NCI-H187 (cell line): ENCODE measurements at regions not wholly inside any gene's neighbourhood (a gene's known extent, or its start where the extent isn't known, plus 50 kb on each side); places are given as distances from the start of the nearest gene placed in this dataset.

Source experiments
- DNase-seq, 2 experiments: peaks; one replicate each; lab custom pipeline; 2025; lab: John Stamatoyannopoulos, UW

DNA sequence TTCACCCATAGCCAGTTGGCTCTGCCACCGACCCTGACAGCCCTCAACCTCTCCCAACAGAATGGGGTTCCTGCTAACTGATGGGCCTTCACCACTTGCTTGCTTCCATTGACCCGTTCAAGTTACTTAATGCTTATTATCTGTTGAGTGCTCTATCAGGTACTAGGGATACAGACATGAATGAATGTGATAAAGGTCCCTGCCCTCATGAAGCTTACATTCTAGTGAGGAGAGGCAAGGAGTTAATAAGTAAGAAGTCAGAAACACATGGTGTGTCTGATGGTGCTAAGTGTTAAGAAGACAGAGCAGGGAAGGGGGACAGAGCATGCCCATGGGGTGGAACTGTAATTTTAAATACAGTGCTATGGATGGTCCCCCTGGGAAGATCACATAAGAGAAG, 107.5 kb upstream of the JUN start:
- DNase-seq: no peak

DNA sequence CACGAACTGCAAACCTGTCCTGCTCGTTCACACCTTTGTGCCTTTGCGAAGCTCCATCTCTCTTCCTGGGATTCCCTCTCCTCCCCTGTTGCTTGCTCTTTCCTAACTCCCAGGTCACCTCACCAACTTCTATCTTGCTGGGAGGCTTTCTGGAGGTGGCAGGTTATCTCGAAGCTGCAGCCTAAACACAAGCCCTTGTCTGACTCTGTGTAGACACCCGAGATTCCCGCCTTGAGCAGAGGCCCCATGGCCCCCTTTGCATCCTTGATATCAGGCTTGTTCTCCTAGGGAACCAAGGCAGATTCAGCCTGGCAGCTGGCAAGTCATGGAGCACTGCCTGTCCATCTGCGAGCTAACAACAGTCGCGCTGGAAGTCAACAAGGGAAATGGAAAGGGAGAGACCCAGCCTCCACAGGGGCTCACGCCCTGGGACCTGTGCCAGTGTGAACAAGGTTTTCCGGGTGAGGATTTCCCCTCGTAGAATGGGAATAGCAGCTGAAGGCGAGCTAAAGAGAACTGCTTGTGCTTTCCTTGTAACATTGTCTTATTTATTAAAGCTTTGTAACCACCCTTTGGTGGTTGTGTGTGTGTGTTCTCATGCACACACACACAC, 109.5 kb upstream of the JUN start:
- DNase-seq: no peak

DNA sequence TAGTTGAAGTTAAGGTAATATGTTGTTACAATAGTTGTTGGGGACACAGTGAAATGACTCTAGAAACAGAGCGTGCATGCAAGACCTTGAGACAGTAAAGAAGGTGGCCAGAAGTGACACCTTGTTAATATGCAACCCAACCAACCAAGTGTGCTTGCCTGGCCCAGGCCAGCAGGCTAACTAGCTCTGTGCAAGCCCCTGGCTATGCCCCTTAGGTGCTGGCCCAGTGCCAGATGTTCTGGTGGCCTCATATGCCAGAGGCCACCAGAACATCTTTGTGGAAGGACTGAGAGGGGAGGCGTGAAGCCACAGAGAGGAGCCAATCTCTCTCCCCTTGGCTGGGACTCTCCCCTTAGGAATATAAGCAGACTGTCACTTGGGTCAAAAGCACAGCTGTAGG, 111.2 kb upstream of the JUN start:
- DNase-seq: no peak

DNA sequence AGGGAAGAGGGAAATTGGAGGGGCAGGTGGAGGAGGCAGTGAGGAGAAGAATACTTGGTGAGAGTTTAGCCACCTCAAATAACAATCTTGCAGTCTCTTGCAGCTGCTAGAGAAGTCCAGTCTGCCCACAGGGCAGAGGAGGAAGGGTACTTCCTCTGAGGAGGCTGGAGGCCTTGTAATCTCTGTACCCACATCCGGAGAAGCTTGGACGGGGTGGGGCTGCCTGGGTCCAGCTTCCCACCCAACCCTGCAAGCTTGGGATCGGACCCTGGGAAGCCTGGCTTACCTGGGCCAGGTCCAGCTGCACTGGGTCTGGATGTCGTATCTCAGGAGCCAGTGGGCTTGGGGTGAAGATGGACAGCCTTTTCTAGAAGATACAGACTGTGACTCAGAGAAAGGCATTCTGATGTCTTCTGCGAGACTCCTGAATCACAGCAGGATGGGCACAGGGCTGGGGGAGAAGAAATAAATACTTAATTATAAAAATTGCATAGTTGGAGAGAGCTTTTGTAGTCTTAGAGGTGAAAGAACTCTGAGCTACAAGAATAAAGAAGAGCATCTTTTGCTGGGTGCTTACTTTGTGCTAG, 111.8 kb upstream of the JUN start:
- no peak for DNase-seq

DNA sequence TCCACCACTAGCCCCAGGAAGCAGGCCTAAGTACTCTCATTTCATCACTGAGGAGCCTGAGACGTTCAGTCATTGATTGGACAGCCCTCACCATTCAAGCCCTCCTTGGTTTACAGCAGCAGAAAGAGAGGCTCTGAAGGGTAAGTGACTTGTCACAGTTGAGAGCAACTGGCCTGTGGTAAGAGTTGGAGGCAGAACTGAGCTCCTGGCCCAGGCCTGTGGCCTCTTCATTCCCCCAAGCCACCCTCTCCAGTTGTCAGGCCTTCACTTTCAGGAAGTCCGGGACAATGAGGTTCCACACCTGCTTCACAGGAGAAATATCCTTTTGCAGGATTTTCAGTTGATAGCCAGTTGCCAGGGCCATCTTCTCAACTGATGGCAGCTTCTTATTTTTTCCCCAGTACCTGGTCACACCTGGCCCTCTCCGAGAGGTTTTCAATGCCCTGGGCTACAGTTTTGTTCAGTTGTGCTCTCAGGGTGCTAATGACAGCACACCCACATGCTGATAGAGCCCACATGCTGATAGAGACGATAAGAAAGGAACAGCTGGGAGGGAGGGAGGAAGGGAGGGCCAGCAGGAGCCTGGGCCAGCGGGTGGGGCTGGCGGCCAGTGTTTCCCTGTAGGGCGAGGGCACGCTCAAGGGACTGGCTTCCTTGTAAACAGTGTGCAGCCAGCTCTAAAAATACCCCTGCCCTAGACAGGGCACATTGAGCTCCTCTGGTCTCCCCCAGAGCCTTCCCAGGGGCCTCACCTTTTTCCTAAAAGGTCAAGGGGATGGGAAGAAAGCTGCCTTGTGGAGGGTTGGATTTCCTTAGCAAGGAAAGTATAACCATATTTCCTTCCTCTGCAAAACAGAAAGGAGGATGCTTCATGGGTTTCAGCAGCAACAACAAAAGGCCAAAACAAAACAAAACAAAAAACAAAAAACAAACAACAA, 112.7 kb upstream of the JUN start:
- DNase-seq: no peak

DNA sequence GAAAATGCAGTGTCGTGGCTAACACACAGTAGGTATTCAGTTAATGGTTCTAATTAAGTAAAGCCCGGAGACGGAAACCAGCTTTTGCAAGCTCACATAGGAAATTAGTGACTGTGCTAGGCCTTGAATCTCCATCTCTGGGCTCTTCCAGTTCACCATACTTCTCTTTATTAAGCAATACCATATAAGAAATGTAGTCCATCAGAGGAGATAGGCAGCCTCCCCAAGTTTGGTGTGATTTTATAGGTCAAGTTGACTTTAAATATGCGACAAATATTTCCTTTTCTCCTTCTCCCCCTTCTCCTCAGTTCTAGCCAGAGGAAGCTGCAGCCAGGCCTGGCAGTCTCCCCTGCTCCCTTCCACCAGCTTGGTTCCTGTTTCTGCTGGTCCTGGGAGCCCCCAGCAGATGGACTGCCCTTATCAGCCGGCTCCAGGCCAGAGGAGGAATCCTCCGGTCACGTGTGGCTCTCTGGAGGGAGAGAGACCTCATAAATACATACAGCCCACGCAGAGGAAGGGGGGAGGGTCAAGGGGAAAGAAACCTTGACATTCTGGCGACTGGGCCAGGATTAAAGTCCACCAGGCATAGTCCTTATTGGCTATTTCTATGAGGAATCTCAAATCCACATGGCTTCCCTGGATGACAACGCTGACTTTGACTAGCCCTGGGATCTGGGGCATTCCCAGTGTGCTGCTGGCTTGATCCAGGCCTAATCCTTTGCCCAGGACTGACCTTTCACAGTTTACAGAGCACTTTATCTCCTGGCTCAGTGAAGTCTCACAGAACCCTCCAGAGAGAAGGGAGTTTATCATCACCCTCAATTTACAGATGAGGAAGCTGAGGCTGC, 115.1 kb upstream of the JUN start:
- DNase-seq: no peak

DNA sequence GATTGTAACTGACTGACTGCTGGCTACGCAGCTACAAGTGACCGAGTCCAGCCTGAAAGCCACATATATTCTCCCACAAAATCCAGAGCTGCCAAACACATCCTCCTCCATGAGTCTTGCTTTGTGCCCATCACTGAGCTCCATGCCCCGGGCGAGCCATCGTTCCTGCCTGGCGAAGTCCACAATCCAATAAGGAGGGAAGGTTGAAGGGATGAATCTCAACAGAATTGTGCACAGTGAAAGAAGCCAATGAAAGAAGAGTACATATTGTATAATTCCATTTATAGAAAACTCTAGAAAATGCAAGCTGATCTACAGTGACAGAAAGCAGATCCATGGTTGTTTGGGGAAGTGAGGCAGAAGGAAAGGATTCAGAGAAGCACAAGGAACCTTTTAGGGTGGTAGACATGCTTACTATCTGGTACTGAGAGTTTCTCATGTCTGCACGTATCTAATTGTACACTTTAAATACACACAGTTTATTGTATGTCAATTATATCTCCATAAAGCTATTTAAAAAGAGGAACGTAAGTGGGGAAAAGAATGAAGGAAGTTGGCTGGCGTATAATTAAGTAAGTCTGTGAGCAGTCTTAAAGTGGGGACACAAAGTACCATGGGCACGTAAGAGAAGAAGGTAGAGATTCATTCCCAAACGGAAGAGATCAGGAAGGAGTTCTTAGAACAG, 115.9 kb upstream of the JUN start:
- DNase-seq: no peak

DNA sequence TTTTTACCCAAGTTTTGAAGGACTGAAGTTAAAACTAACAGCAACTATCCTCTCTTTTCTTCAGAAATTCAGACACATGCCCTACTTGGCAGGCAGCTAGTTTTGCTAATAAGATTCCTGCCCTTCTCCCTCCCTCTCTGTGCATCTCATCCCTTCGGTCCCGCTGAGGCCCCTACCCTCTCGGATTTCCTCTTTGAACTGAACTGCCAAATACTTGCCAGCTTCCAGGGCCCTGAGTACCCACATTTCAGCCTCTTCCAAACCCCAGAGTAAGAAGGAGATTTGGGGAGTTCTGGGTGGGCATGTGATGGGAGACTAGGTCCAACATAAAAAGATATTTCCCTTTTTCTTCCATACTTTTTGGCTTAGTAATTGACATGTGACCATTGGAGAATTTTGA, 116.5 kb upstream of the JUN start:
- DNase-seq: no peak

DNA sequence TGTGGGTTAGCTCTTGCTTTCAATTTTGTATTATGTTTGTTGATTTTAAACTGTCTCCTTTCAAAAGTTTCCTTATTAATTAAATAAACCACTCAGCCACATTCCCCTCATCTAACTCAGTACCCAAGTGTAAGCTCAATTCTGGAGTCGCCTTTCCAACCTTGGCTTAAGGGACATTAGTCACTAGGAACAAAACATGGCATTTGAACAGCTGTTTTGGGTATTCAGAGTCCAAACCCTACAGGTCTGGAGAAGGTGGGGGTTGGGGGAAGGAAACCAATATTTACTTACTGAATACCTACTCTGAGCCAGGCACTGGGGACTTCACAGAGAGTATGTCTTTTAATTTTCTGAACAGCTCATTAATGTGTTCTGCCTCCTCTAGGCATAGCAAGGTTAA, 117.2 kb upstream of the JUN start:
- no peak for DNase-seq

DNA sequence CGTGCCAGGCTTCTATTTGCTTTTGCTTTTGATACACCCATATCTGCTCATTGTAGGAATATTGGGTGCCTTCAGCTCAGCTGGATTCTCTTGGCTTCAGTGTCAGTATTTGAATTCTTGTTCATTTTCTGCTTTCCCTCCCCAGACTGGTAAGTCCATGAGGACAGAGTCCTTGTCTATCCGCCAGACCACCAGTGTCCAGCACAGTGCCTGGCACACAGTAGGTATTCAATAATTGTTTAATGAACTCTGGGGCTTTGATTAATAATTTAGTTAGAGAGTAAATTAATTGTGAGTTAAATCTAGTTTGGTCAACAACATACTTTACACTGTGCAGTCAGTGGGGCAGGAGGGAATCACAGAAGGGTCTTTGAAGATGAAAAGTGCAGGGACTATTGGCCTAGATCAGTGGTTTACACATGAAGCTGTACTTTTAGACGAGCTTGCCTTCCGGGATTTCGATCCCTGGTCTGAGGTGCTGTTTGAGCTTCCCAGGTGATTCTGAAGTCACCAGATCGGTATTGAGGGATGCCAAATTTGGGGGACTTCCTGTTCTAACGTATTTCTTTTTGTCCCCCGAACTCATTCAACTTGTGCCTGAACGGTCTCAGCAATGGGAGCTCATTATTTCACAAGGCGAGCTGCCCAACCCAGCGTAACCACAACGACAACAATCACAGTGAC, 119.1 kb upstream of the JUN start:
- DNase-seq: no peak

DNA sequence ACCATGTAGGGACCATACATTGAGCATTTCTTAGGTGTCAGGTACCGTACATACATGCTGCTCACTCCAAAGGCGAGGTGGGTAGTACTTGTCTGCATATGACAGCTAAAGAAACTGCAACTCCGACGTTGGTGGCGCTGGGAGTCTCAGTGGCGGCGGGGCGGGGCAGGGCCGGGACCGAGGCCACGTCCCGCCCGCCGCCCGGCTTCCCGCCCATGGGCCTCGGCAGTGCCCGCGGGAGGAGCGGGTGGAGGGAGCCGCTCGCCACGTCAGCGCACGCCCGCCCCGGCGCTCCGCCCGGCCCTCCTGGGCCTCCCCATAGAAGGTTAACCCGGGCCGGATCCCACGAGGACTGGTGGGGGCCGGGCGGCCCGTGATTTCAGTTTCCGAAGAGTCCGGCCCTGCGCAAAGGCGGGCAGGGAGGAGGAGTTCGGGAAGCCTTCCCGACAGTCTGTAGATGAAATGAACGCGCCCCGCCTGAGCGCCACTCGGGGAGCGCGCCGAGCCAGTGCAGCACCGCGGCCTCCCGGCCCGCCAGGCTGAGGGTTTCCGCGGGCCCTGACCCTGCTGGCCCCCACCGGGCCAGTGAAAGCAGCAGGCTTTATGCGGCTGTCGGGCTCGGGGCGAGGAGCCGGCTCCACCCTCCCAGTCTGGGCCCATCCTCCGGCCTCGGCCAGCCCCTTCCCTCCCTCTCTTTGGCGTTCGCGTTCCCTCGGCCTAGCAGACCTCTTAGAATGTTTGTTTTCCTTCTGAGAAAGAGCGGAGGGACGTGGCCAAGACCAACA, 119.9 kb upstream of the JUN start:
- no peak for DNase-seq

DNA sequence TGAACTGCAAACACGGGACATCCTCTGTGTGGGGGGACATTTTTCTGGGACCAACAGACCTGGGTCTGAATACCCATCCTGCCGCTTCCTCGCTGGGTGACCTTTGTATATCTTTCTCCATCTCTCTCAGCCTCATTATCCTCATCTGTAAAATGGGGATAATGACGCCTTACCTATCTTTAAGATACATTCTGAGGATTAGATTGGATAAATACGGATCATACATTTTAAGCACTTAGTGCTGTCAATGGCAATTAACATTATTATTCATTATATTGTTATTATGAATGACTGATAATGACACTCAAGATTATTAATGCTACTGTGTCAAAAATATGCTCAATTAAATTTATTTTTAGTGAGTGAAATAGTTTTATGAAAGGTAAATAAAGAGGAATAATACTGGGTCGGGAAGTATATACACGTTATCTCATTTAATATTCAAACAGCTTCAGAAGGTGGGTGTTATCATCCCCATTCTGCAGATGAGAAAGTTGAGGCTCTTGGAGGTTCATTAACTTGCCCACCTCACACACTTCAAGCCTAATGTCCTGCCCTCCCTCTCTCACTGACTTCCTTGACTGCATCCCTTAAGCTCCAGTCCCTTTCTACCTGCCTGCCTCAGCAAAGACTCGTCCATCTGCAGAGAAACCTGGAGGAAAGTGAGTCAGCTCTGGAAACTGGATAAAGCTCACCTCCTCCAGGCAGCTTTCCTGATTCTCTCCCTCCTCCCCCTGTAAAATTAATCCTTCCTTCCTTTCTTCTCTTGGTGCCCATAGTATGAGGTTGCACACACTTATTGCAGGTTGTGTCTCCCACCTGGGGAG, 120.7 kb upstream of the JUN start:
- DNase-seq: no peak

DNA sequence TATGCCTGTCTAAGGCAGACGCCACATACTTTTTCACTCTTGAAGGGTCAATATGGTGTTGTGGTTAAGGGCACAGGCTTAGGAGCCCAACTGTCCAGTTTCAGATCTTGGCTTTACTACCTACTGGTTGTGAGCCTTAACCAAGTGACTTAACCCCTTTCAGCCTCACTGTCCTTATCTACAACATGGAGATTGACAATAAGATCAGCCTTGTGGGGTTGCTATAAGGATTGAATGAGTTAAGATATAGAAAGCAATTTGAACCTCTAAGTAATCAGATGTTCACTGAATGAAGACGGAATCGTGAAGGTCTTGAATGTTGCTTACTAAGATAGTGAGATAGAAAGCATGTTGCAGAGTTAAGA, 121.3 kb upstream of the JUN start:
- DNase-seq: no peak

DNA sequence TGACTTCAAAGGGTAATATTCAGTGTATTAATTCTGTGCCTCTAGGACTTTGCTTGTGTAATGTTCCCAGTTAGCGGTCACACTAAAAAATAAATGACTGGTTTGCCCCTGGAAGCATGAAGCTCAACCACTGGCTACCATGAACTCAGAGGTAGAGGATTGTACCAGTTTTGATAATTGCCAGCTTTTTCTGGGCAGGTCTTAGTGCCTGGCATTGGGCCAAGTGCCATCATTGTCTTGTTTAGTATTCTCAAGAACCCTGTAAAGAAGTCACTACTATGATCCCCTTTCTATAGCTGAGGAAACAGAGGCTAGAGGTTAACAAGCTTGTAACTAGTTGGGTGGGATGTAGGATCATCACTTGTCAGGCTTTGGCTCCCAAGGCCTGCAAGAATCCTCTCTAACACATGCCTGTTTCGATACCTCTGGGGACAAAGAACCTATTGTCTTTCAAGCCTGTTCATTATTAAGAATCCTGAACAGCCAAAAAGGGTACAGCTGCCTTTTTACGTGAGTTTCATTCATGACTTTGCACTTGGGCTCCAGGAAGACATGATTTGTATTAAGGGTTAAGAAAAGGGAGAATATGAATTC, 121.9 kb upstream of the JUN start:
- DNase-seq: no peak

DNA sequence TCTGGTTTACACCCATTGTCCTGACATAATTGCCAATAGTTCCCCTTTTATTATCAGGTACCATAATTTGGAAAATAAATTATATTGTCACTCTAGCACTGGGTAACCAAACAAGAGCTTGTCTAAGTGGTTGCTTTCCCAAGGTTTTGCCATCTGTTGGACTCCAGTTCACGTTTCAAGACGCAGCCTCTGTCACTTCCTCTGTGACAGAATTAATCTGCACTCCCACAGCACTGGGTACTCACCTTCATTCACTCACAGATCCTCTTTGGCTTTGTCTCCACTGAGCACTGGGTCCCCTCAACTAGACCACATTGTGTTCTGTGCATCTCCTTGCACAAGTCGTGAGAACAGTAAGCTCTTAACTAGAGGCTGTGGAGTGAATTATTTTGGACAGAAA, 123.6 kb upstream of the JUN start:
- DNase-seq: no peak

DNA sequence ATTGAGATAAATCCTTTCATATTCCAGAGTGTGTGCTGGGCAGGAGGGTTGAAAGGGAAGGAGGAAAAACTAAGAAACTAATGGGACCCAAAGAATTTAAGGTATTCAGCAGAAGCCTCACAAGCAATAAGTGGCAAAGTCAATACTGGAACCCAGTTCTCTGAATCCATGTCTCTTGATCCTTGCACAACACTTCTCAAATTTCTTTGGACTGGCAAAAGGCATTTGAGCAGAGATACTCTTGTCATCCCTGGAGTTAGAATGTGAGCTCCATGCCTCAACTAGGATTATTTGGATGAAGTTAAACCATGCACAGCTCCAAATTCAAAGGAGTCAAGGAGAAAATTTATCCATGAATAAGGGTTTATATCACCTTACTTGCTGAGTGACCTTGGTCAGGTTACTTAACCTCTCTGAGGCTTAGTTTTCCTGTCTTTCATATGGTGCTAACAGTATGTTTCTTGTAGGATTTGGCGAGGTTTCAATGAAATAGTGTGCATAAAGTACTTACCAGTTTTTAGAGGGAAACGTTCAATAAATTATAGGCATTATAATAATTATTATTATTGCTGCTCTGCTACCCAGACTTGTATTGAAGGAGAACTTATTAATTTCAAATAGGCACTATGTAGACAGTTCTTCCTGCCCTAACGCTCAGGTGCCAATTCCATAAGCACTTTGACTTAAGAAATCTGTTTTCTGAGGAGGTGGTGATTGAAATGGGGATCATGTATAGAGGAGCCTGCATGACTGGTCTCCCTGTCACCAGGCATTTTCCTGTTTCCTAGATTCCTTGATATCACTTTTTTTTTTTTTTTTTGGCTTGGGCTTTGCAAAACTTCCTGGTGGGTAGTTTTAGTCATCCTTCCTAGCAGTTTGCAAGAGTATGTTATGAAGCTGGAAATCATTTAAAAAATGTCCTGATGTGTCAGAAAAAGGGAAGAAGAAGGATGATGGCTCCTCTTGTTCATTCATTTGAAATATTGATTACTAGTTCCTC, 125.0 kb upstream of the JUN start:
- DNase-seq: no peak

DNA sequence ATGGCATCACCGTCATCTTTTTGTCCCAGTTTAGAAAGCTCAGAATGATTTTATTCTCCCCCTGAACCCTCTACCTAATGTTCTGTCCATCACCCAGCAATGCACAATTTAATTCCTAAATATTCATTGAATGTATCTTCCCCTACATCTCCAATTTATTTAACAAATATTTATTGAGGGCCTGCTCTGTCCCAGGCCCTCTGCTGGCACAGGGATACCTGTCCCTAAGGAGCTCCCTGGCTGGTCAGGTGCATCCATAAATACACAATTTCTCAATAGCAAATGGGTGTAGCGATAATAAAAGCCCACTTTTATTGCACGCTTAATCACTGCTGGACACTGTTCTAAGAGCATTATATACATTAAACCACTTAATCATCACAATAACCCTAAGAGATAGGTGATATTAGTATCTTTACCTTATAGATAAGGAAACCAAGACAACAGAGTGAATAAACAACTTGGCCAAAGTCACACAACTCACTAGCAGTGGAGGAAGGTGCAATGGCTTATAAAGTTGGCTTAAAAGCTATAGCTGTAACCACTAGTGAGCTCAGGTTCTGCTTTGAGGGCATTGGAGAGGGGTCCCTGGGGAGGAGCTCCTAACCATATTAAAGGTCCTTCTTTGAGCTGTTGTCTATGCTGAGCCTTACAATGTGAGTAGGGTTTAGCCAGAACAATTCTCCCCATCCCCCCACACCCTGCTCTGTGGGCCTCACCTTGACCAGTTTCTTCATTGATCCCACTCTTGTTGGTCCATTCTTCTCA, 126.3 kb upstream of the JUN start:
- DNase-seq: no peak
